NT2/D1 (cell line): ENCODE measurements at regions not wholly inside any gene's neighbourhood (a gene's known extent, or its start where the extent isn't known, plus 50 kb on each side); places are given as distances from the start of the nearest gene placed in this dataset.

Experiments used
- DNase-seq: peaks from one replicate; pipeline ENCODE4 v3.0.0-alpha.2; 2011; ENCODE audit warnings: low read depth, low spot score
- H3K27me3 ChIP-seq: 2 replicates; pipeline ENCODE4 v1.6.0; 2011; ENCODE audit warnings: mild to moderate bottlenecking; ENCODE audit not compliant: insufficient read length, insufficient read depth
- H3K36me3 ChIP-seq: 2 replicates; pipeline ENCODE4 v1.6.1; 2011; ENCODE audit warnings: mild to moderate bottlenecking, low read length, mixed read lengths; ENCODE audit not compliant: insufficient read depth, insufficient read length
- H3K4me1 ChIP-seq: 2 replicates; pipeline ENCODE4 v1.5.1; 2011; ENCODE audit not compliant: insufficient read depth, insufficient read length
- H3K4me3 ChIP-seq: 2 replicates; pipeline ENCODE4 v1.5.1; 2011; ENCODE audit warnings: low read depth; ENCODE audit not compliant: insufficient read length
- H3K9ac ChIP-seq: 2 replicates; pipeline ENCODE4 v1.6.0; 2011; ENCODE audit warnings: low read depth; ENCODE audit not compliant: insufficient read length
- H3K9me3 ChIP-seq: 2 replicates; pipeline ENCODE4 v1.5.1; 2011; ENCODE audit warnings: mild to moderate bottlenecking, low read length; ENCODE audit not compliant: insufficient read depth
- SUZ12 ChIP-seq: IDR thresholded peaks from 2 replicates; pipeline ENCODE4 v1.6.1; 2011; ENCODE audit not compliant: insufficient read length, insufficient read depth; ENCODE audit errors: extremely low read depth
- YY1 ChIP-seq: IDR thresholded peaks from 2 replicates; pipeline ENCODE4 v1.6.1; 2011; ENCODE audit not compliant: insufficient read length, insufficient read depth
- ZNF274 ChIP-seq: IDR thresholded peaks from 2 replicates; pipeline ENCODE4 v1.6.1; 2011; ENCODE audit warnings: mild to moderate bottlenecking, low read depth, low read length

DNA sequence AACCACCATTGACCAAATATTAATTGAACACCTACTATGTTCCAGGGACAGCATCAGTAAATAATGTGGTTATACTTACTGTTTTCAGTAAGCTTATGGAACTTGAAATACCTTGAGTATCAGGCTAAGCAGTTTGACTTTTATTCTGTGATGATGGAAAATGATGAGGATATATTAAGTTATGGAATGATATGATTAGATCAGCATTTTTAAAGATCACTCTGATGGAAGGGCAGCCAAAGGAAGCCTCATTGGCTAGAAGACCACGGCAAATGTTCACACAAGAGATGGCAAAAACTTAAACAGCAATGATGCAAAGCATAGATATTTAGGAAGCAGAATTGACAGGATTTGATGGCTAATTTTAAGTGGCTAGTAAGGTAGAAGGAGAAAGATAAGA lies 266.9 kb upstream of the DPP10 start:
- H3K27me3 ChIP-seq, result no peaks in the 10 kb centered on the region
- TF ChIP-seq ZNF274 (no peak), YY1 (no peak), SUZ12 (no peak)
- no peak overlapping the region for H3K9ac ChIP-seq
- no peak overlapping the region for H3K4me3 ChIP-seq
- H3K36me3 ChIP-seq, result no peaks in the 10 kb centered on the region
- DNase-seq, result no peak
- H3K4me1 ChIP-seq, result no peaks in the 10 kb centered on the region
- H3K9me3 ChIP-seq, result no peaks in the 10 kb centered on the region

GRCh38 chr2:114185501-114185900 lies 256.9 kb upstream of the DPP10 start:
- no peaks in the 10 kb centered on the region for H3K4me1 ChIP-seq
- H3K9ac ChIP-seq, result no peak overlapping the region
- H3K4me3 ChIP-seq, result no peak overlapping the region

GRCh38 chr2:114192362-114192761 lies 250.1 kb upstream of the DPP10 start:
- no peaks in the 10 kb centered on the region for H3K9me3 ChIP-seq
- TF ChIP-seq SUZ12 (no peak), ZNF274 (no peak), YY1 (no peak)
- H3K4me3 ChIP-seq, result no peak overlapping the region
- no peaks in the 10 kb centered on the region for H3K4me1 ChIP-seq
- H3K9ac ChIP-seq, result no peak overlapping the region
- no peaks in the 10 kb centered on the region for H3K36me3 ChIP-seq
- no peak for DNase-seq
- no peaks in the 10 kb centered on the region for H3K27me3 ChIP-seq

More at GRCh38 chr2:114185501-114185900, 256.9 kb upstream of the DPP10 start:
- no peak for DNase-seq
- TF ChIP-seq YY1 (no peak), SUZ12 (no peak), ZNF274 (no peak)
- Histone ChIP-seq H3K9me3 (no peaks in the 10 kb centered on the region), H3K27me3 (no peaks in the 10 kb centered on the region), H3K36me3 (no peaks in the 10 kb centered on the region)

- H3K4me1 ChIP-seq, result no peaks in the 10 kb centered on the region
- no peak for DNase-seq
- H3K9ac ChIP-seq, result no peak overlapping the region
- peaks cover 9% of the 10 kb centered on the region; the same call in 1 of the 2 replicates for H3K9me3 ChIP-seq
- TF ChIP-seq ZNF274 (no peak), SUZ12 (no peak), YY1 (no peak)
- H3K36me3 ChIP-seq, result no peaks in the 10 kb centered on the region
- no peaks in the 10 kb centered on the region for H3K27me3 ChIP-seq
- no peak overlapping the region for H3K4me3 ChIP-seq
Observed at GRCh38 chr2:114201781-114202180, 240.7 kb upstream of the DPP10 start.

DNA sequence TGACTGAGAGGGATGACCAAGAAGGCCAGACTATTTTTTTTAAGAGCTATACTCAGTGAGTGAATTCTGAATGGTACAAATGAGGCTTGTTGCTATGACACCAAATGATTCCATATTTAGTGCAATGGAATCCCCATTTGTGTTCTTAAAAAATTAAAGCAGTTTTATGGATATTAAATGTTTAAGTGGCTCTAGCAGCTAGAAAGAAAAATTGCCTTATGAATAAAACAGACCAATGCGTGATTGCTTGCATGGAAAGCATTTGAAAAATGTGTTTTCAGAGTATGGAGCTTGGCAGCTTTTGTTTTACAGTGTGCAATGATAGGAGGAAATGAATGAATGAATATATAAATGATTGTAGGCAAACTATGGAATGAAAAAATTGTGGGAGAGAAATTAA lies 238.8 kb upstream of the DPP10 start:
- DNase-seq, result no peak
- H3K9ac ChIP-seq, result no peak overlapping the region
- no peaks in the 10 kb centered on the region for H3K27me3 ChIP-seq
- no peak overlapping the region for H3K4me3 ChIP-seq
- peaks cover 13% of the 10 kb centered on the region; the same call in 1 of the 2 replicates for H3K9me3 ChIP-seq
- H3K4me1 ChIP-seq, result no peaks in the 10 kb centered on the region
- TF ChIP-seq SUZ12 (no peak), ZNF274 (no peak), YY1 (no peak)
- no peaks in the 10 kb centered on the region for H3K36me3 ChIP-seq

- DNase-seq, result no peak
- no peak for TF ChIP-seq SUZ12
- TF ChIP-seq ZNF274, result no peak
- no peak for TF ChIP-seq YY1
- H3K27me3 ChIP-seq, result no peaks in the 10 kb centered on the region
- H3K9ac ChIP-seq, result no peak overlapping the region
- H3K4me1 ChIP-seq, result no peaks in the 10 kb centered on the region
- no peak overlapping the region for H3K4me3 ChIP-seq
- H3K36me3 ChIP-seq, result no peaks in the 10 kb centered on the region
- H3K9me3 ChIP-seq, result no peaks in the 10 kb centered on the region
Observed at GRCh38 chr2:114213808-114214207, 228.6 kb upstream of the DPP10 start.

- Histone ChIP-seq H3K9ac (no peak overlapping the region), H3K36me3 (no peaks in the 10 kb centered on the region), H3K4me1 (no peaks in the 10 kb centered on the region), H3K9me3 (no peaks in the 10 kb centered on the region), H3K27me3 (no peaks in the 10 kb centered on the region), H3K4me3 (no peak overlapping the region)
- no peak for DNase-seq
- no peak for TF ChIP-seq SUZ12
- TF ChIP-seq ZNF274, result no peak
- no peak for TF ChIP-seq YY1
Observed at GRCh38 chr2:114218383-114218782, 224.1 kb upstream of the DPP10 start.
